Immature natural killer cell (primary cell): ENCODE measurements at regions not wholly inside any gene's neighbourhood (a gene's known extent, or its start where the extent isn't known, plus 50 kb on each side); places are given as distances from the start of the nearest gene placed in this dataset.

Experiments
- DNase-seq, 3 donors: peaks; one replicate each; pipeline ENCODE4 v3.0.0; 2022; ENCODE audit warnings: mixed read lengths in 1 of 3
- H3K27ac Mint-ChIP-seq, 6 donors: one replicate each; pipeline ENCODE4 v1.8.0; 2020; ENCODE audit warnings: mixed read lengths in 6 of 6, mild to moderate bottlenecking in 5 of 6, inconsistent platforms in 4 of 6, moderate library complexity in 3 of 6
- H3K27me3 Mint-ChIP-seq, 3 donors: one replicate each; pipeline ENCODE4 v1.8.0; 2020 to 2021; ENCODE audit warnings: low read depth in 3 of 3, mild to moderate bottlenecking in 3 of 3, mixed read lengths in 3 of 3, moderate library complexity in 3 of 3, inconsistent platforms in 1 of 3
- H3K36me3 Mint-ChIP-seq, 3 donors: one replicate each; pipeline ENCODE4 v1.8.0; 2020; ENCODE audit warnings: mixed read lengths in 3 of 3, inconsistent platforms in 2 of 3, mild to moderate bottlenecking in 2 of 3
- H3K4me1 Mint-ChIP-seq, 2 donors: one replicate each; pipeline ENCODE4 v1.8.0; 2020; ENCODE audit warnings: inconsistent platforms in 2 of 2, mild to moderate bottlenecking in 2 of 2, mixed read lengths in 2 of 2, moderate library complexity in 1 of 2
- H3K4me3 Mint-ChIP-seq, 5 donors: one replicate each; pipeline ENCODE4 v1.8.0; 2020; ENCODE audit warnings: mild to moderate bottlenecking in 5 of 5, mixed read lengths in 5 of 5, inconsistent platforms in 3 of 5, moderate library complexity in 3 of 5
- H3K9me3 Mint-ChIP-seq, 6 donors: one replicate each; pipeline ENCODE4 v1.8.0; 2020; ENCODE audit warnings: mild to moderate bottlenecking in 6 of 6, mixed read lengths in 6 of 6, inconsistent platforms in 4 of 6, moderate library complexity in 3 of 6

DNA sequence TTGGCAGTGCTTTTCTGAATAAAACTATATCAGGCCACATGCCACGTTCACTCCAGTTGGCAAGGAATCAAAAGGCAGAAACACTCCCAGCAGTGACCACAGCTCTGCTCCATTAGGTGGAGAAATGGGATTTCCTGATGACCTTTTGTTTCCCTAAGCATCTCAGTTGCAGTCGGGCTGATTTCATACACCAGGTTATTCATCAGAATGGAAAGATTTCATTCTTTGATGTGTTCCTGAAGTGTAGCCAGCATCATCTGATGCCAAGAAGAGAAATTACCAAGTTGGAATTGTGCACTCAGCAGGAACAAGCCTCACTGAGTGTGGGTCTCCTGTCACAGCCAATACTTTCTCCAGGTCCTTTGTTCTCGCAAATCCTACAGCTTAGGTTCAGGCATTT is 193.7 kb downstream of the SPATA18 start:
- Mint-ChIP-seq H3K9me3 (peaks cover 0 to 34% (median 6%) of the 10 kb centered on the region in 6 donors), H3K27me3 (peaks cover 0 to 2% (median 0%) of the 10 kb centered on the region in 3 donors), H3K27ac (no peak overlapping the region), H3K4me1 (no peaks in the 10 kb centered on the region), H3K4me3 (no peak overlapping the region), H3K36me3 (no peaks in the 10 kb centered on the region)
- DNase-seq, result no peak

DNA sequence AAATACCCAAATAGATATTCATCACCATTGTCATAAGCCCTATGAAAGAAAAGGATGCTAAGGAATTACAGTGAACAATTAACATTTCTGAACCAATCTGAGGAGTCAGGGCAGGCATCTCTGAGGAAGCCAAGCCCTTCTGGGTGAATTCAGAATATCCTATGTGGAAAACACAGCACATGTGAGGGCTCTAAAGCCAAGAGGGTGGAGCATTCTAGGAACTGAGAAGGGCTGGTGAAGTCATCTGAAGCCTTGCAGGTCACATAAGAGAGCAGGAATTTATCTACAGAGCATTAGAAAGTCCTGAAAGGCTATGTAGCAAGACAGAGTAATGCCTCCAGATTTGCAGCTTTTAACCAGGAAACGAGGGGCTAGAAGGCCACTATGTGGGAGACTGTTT is 195.7 kb downstream of the SPATA18 start:
- Mint-ChIP-seq H3K4me1 (no peaks in the 10 kb centered on the region), H3K9me3 (peaks cover 2 to 22% (median 4%) of the 10 kb centered on the region in 6 donors), H3K36me3 (no peaks in the 10 kb centered on the region), H3K27ac (no peak overlapping the region), H3K4me3 (no peak overlapping the region), H3K27me3 (peaks cover 0 to 2% (median 0%) of the 10 kb centered on the region in 3 donors)
- DNase-seq, result no peak

DNA sequence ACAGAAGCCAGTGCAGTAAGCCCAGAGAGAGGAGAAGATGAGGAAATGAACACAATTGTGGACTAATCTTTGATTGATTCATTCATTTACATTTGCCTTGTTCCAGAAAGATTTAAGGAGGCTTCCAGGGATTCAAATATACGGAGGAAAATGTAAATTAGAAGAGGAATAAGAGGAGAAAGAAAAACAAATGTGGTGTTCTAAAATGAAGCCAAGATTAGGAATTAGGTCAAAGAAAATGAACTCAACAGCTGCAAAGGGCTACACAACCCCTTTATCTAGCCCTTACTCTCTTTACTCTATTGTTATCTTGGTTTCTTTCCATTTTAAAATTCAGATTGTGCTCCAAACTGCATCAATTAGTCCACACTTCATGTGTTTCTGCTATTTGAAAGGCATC is 196.8 kb downstream of the SPATA18 start:
- DNase-seq, result no peak
- H3K4me3 Mint-ChIP-seq, result no peak overlapping the region
- H3K27me3 Mint-ChIP-seq, result peaks cover 0 to 2% (median 0%) of the 10 kb centered on the region in 3 donors
- H3K27ac Mint-ChIP-seq, result no peak overlapping the region
- H3K4me1 Mint-ChIP-seq, result no peaks in the 10 kb centered on the region
- no peaks in the 10 kb centered on the region for H3K36me3 Mint-ChIP-seq
- peaks cover 6 to 31% (median 13%) of the 10 kb centered on the region in 6 donors for H3K9me3 Mint-ChIP-seq

DNA sequence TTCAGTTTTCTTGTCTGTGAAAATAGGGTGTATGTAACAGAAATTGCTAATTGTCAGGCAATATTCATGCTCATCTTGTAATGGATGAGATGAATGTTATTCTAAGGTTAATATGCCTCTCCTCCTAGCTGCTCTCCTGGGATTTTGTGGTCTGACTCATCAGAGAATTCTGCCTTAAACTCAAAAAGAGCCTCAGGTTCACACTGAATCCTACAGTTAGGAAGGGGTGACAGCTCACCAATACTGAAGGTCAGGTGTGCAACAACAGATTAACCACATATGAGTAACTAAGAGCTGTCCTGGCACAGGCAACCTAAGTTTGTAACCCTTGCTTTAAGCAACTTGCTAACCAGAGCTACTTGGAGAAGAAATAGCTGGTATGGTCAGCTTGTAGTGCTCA is 197.7 kb downstream of the SPATA18 start:
- Mint-ChIP-seq H3K36me3 (no peaks in the 10 kb centered on the region), H3K27ac (no peak overlapping the region), H3K4me1 (no peaks in the 10 kb centered on the region), H3K4me3 (no peak overlapping the region), H3K27me3 (peaks cover 0 to 5% (median 2%) of the 10 kb centered on the region in 3 donors), H3K9me3 (peaks cover 6 to 26% (median 13%) of the 10 kb centered on the region in 6 donors)
- no peak for DNase-seq

DNA sequence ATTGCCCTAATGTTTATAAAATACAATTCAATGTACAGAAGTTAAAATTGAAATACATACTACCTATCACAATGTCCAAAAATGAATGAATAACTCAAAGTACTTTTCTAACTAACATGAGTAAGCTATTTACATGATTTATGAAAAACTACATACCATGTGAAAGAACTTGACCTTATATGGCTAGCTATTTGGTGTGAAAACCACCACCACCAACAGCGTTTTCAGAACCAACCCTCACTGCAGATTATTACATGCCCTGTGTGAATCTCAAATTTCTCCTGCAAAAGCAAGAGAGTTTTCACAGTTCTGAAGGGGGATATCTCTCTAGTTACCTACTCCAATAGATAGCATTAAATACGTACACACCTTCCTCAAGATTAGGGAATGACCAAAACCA is 198.5 kb downstream of the SPATA18 start:
- DNase-seq, result no peak
- Mint-ChIP-seq H3K27me3 (peaks cover 0 to 5% (median 2%) of the 10 kb centered on the region in 3 donors), H3K4me3 (no peak overlapping the region)

DNA sequence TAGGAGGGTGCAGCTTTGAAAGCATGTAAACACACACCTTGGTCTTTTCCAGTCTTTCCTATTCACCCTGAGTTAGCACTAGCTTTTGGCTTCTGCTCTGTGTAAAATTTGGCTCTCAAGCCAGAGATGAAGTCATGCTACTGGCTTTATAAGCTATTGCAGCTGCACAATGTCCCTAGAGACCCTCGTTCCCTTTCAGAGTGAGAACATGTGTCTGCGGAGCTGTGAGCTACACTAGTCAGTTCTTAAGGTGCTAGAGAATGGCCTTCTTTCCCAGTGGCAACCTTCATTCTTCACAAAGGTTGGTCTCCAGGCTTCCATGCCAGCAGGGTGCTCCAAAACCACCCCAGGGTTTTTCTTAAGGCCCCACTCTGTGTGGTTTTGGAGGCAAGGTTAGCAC is 199.1 kb downstream of the SPATA18 start:
- peaks cover 0 to 5% (median 2%) of the 10 kb centered on the region in 3 donors for H3K27me3 Mint-ChIP-seq
- peaks cover 6 to 19% (median 13%) of the 10 kb centered on the region in 6 donors for H3K9me3 Mint-ChIP-seq
- H3K27ac Mint-ChIP-seq, result no peak overlapping the region
- no peak for DNase-seq
- H3K36me3 Mint-ChIP-seq, result no peaks in the 10 kb centered on the region
- no peaks in the 10 kb centered on the region for H3K4me1 Mint-ChIP-seq
- H3K4me3 Mint-ChIP-seq, result no peak overlapping the region

More for the DNA sequence above, 198.5 kb downstream of the SPATA18 start:
- Mint-ChIP-seq H3K27ac (no peak overlapping the region), H3K9me3 (peaks cover 6 to 19% (median 13%) of the 10 kb centered on the region in 6 donors), H3K4me1 (no peaks in the 10 kb centered on the region), H3K36me3 (no peaks in the 10 kb centered on the region)

DNA sequence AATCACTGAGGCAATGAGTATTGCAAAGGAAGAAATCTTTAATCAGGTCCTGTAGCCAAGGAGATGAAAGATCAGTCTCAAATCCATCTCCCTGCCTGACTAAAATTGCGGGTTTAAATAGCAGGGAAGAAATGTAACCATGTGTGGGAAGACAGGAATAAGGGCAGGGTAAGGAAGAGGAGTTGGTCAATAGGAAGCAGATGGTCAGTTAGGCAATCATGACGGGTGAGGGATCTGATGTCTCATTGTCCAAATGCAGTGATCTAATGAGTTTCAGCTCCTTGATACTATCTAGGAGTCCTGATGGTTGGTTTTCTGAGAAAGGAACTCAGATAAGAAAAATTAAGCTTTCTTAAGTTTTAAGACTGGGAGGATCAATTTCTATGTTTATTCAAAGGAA is 200.8 kb downstream of the SPATA18 start:
- DNase-seq, result no peak
- H3K27ac Mint-ChIP-seq, result no peak overlapping the region
- peaks cover 0 to 5% (median 0%) of the 10 kb centered on the region in 3 donors for H3K27me3 Mint-ChIP-seq
- peaks cover 6 to 31% (median 13%) of the 10 kb centered on the region in 6 donors for H3K9me3 Mint-ChIP-seq
- H3K4me1 Mint-ChIP-seq, result no peaks in the 10 kb centered on the region
- no peak overlapping the region for H3K4me3 Mint-ChIP-seq
- H3K36me3 Mint-ChIP-seq, result no peaks in the 10 kb centered on the region

DNA sequence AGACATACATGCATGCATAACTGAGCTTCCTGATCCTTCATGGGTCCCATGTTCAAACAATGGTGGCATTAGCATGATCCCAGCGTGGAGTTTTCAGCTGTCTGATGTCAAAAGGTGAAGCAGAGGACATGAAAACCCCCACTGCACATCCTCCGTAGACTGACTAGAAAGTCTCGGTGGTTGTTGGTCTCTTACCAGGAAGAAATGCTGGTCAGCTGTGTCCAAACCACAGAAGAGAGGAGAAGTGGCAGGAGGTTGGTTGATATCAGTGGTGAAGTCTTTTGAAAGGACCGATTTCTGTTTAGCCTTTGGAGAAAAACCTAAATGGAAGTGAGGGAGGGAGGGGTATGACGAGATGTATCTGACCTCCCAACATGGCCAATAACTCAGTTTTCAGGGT is 201.9 kb downstream of the SPATA18 start:
- Mint-ChIP-seq H3K27me3 (peaks cover 0 to 5% (median 0%) of the 10 kb centered on the region in 3 donors), H3K4me1 (no peaks in the 10 kb centered on the region), H3K36me3 (no peaks in the 10 kb centered on the region), H3K27ac (no peak overlapping the region), H3K4me3 (no peak overlapping the region), H3K9me3 (peaks cover 6 to 41% (median 13%) of the 10 kb centered on the region in 6 donors)
- no peak for DNase-seq

DNA sequence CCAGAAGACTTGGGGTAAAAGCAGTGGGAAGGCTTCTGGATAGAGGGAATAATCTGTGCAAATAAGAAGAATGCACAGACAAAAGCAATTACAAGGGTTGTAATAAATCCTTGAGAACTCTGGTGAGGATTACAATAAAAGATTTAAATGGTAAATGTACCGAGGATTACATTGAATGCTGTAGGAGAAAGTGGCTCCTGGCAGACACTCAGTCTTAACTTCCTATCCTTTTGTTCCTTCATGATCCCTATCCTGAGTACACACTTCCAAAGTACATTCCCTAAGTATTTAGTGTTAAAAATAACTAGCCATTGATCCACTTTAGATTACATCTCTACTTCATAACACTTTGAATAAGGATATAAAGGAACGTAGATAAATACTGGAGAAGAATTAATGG is 205.4 kb downstream of the SPATA18 start:
- no peak for DNase-seq

DNA sequence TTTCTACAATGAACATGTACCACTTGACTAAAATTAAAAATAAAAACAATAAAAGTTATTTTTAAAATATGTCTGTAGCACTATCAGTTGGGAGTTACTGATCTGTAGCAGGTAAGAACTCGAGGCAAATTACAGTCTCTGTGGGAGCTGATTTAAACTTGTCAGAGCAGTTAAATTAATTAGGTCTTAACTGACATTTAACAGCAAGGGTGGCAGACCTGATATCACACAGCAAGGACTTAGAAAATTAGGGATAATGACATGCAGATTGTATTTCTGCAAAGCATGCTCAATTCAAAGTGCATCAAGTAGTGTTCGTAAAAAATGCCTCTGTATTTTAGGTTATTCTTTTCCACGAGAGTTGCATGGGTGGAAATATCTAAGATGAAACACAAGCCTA is 208.9 kb downstream of the SPATA18 start:
- no peak overlapping the region for H3K27ac Mint-ChIP-seq

More for the DNA sequence above, 205.4 kb downstream of the SPATA18 start:
- no peak overlapping the region for H3K4me3 Mint-ChIP-seq
- H3K27ac Mint-ChIP-seq, result no peak overlapping the region
- H3K4me1 Mint-ChIP-seq, result no peaks in the 10 kb centered on the region
- peaks cover 0 to 5% (median 1%) of the 10 kb centered on the region in 3 donors for H3K27me3 Mint-ChIP-seq
- no peaks in the 10 kb centered on the region for H3K36me3 Mint-ChIP-seq
- peaks cover 5 to 47% (median 13%) of the 10 kb centered on the region in 6 donors for H3K9me3 Mint-ChIP-seq

DNA sequence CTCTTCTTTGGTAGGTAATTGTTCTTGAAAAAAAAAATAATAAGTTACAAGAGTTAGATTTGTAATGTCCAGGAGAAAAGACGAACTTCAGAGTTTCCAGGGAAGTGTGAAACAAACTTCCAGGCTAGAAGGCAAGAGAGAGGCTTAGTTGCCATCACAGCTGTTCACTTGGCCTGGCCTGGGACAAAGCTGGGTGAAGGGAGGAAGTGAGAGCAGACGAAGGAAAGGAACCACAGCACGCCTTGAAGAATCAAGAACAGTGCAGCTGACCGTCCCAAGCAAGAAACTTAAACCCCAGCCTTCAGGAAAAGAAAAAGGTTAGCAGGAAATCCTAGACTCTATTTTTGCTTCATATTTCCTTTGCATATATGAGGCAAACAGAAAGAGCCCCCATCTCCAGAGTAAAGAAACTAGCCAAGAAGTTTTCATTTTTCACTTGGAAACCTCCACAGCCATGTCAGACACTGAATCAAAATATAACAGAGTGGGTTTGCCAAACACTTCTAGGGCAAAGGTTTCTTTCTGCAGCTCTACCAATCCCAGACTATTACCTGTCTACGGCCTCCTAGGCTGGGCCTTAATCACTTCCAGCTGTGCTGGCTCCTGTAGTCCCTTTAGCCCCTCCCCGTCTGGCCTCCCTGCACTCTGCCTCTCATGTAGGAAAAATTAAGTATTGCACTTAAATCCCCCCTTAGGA is 209.6 kb downstream of the SPATA18 start:
- Mint-ChIP-seq H3K9me3 (peaks cover 0 to 42% (median 6%) of the 10 kb centered on the region in 6 donors), H3K27me3 (peaks cover 0 to 4% (median 0%) of the 10 kb centered on the region in 3 donors), H3K4me1 (no peaks in the 10 kb centered on the region), H3K36me3 (no peaks in the 10 kb centered on the region), H3K27ac (no peak overlapping the region), H3K4me3 (no peak overlapping the region)
- DNase-seq, result no peak

More for the DNA sequence above, 208.9 kb downstream of the SPATA18 start:
- H3K27me3 Mint-ChIP-seq, result peaks cover 0 to 4% (median 0%) of the 10 kb centered on the region in 3 donors
- no peak overlapping the region for H3K4me3 Mint-ChIP-seq
- H3K9me3 Mint-ChIP-seq, result peaks cover 0 to 45% (median 4%) of the 10 kb centered on the region in 6 donors
- DNase-seq, result no peak
- H3K36me3 Mint-ChIP-seq, result no peaks in the 10 kb centered on the region
- H3K4me1 Mint-ChIP-seq, result no peaks in the 10 kb centered on the region

DNA sequence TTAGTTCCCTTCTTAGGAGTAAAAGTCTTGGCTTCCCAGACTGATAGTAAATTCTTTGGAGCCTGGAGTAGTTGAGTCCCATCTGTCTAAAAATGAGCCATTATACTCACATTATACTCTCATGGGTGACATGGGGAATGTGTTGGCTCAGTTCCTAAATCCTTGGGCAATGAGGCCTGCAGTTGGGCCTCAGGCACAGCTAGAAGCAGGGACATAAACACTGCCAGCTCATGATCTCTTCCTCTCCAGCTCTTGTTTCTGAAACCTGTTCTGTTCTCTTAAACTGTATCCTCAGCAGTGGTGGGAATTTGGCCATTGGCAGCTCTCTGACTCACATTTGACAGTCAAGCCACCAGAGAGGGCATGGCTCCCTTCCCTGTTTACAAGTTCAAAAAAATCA is 212.5 kb downstream of the SPATA18 start:
- peaks cover 4 to 31% (median 7%) of the 10 kb centered on the region in 6 donors for H3K9me3 Mint-ChIP-seq
- no peak overlapping the region for H3K27ac Mint-ChIP-seq
- H3K4me3 Mint-ChIP-seq, result no peak overlapping the region
- H3K4me1 Mint-ChIP-seq, result no peaks in the 10 kb centered on the region
- no peak for DNase-seq
- no peaks in the 10 kb centered on the region for H3K36me3 Mint-ChIP-seq
- peaks cover 0 to 3% (median 0%) of the 10 kb centered on the region in 3 donors for H3K27me3 Mint-ChIP-seq

DNA sequence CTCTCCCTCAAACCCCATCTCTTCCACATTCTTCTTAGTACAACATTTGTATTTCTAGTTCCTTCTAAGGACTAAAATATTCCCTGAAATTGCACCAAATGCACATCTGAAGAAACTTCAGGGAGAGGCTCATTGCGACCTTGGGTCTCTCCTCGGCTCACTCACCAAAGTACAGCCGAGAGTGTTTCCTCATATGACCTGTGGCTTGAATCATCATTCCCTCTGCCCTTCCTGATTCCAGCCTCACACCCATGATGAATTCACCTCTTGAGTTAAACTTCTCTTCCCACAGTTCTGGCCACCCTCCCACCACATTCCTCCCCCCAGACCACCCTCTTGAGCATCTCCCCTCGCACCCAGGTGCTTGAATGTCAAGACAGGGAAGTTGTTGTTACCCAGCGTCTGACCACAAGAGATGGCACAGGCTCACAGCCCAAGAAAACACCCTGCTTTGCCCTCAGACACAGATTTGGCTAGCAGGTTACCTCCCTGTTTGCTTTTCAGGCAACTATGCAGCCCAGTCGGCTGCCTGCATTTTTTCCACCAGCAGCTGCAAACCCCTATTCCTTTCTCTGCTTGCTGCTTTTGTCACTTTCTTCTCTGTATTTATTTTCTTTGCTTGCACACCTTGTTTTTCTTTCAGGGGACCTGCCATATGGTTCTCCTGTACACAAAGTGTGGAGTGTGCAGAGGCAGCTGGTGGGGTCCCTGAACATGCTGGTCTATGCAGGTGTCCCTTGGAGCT is 214.8 kb downstream of the SPATA18 start:
- no peaks in the 10 kb centered on the region for H3K4me1 Mint-ChIP-seq
- no peak overlapping the region for H3K27ac Mint-ChIP-seq
- H3K36me3 Mint-ChIP-seq, result no peaks in the 10 kb centered on the region
- H3K9me3 Mint-ChIP-seq, result peaks cover 4 to 28% (median 12%) of the 10 kb centered on the region in 6 donors
- H3K4me3 Mint-ChIP-seq, result no peak overlapping the region
- no peak for DNase-seq
- H3K27me3 Mint-ChIP-seq, result peaks cover 0 to 5% (median 0%) of the 10 kb centered on the region in 3 donors

DNA sequence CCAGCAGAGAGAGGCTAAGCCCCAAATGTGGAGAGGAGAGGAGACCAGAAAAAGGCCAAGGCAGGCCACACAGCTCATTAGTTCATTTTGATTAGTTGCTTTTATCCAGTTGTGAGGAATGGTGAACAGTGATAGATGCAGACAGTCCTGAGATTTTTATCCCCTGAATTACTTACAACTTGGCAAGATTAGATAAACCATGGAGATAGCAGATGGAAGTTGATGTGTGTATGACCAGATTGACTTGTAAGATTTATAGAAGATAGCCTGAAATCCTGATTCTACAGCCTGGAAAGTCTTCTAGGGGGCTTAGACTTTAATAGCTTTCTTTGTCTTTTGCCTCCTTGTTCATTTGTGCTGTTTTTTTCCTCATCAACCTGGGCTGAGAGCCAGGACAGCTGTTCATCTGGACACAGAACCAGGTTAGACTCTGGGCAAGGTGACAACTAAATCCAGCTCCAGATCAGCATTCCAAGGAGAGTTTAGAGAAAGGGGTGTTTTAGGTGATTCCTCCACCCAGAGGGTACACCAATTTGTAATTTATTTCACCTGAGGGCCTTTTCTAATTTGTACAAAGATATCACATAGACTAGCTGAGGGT is 215.5 kb downstream of the SPATA18 start:
- no peak for DNase-seq
- H3K4me3 Mint-ChIP-seq, result no peak overlapping the region
- peaks cover 0 to 5% (median 0%) of the 10 kb centered on the region in 3 donors for H3K27me3 Mint-ChIP-seq
- H3K4me1 Mint-ChIP-seq, result no peaks in the 10 kb centered on the region
- H3K9me3 Mint-ChIP-seq, result peaks cover 7 to 31% (median 16%) of the 10 kb centered on the region in 6 donors
- no peak overlapping the region for H3K27ac Mint-ChIP-seq
- H3K36me3 Mint-ChIP-seq, result no peaks in the 10 kb centered on the region
